ENCODE measurements at regions not wholly inside any gene's neighbourhood (a gene's known extent, or its start where the extent isn't known, plus 50 kb on each side); places are given as distances from the start of the nearest gene placed in this dataset.
"Not testable (repeated sequence)": the region's sequence is repeated elsewhere in the genome, so short reads cannot be mapped to it uniquely, and the experiment has no call there.

- Mint-ChIP-seq H3K36me3 (ENCODE audit: insufficient read depth) (no peaks in the 10 kb centered on the region), H3K9me3 (ENCODE audit: low read depth) (peaks cover 2% of the 10 kb centered on the region), H3K4me1 (ENCODE audit: low read depth) (no peaks in the 10 kb centered on the region), H3K27ac (no peak overlapping the region), H3K4me3 (ENCODE audit: low read depth) (no peak overlapping the region), H3K27me3 (no peaks in the 10 kb centered on the region)
- no peak for DNase-seq (ENCODE audit: low spot score, unreplicated experiment)
- TF ChIP-seq, protein P1, sequence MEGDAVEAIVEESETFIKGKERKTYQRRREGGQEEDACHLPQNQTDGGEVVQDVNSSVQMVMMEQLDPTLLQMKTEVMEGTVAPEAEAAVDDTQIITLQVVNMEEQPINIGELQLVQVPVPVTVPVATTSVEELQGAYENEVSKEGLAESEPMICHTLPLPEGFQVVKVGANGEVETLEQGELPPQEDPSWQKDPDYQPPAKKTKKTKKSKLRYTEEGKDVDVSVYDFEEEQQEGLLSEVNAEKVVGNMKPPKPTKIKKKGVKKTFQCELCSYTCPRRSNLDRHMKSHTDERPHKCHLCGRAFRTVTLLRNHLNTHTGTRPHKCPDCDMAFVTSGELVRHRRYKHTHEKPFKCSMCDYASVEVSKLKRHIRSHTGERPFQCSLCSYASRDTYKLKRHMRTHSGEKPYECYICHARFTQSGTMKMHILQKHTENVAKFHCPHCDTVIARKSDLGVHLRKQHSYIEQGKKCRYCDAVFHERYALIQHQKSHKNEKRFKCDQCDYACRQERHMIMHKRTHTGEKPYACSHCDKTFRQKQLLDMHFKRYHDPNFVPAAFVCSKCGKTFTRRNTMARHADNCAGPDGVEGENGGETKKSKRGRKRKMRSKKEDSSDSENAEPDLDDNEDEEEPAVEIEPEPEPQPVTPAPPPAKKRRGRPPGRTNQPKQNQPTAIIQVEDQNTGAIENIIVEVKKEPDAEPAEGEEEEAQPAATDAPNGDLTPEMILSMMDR (IDR thresholded peaks at IDR 0.05; ENCODE audit: unreplicated experiment): no peak
These were observed 939.1 kb downstream of the FSCB start for GRCh38 chr14:43568022-43568421.

DNA sequence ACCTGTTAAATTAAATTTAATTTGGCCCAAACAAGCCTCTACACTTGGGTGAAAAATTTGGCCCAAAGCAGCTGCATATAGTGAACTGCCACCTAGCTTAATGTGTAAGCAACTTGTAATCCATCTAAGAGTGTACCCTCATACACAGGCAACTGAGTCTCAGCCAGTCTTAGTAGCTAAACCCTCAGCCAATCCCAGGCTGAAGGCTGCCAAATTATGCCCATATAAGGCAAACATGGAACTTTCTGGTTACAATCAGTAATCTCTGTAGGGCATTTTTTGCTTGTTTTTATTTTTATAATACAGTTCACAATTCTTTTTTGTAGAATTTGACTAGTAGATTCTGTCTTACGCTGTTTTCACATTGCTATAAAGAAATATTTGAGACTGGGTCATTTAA is 958.7 kb downstream of the FSCB start:
- TF ChIP-seq, protein P1 (IDR thresholded peaks at IDR 0.05; ENCODE audit: unreplicated experiment): no peak
- DNase-seq (ENCODE audit: low spot score, unreplicated experiment): no peak
- Mint-ChIP-seq H3K4me3 (ENCODE audit: low read depth) (no peak overlapping the region), H3K4me1 (ENCODE audit: low read depth) (no peaks in the 10 kb centered on the region), H3K9me3 (ENCODE audit: low read depth) (no peaks in the 10 kb centered on the region), H3K36me3 (ENCODE audit: insufficient read depth) (no peaks in the 10 kb centered on the region), H3K27ac (no peak overlapping the region), H3K27me3 (no peaks in the 10 kb centered on the region)

GRCh38 chr14:43547596-43547995 is 959.5 kb downstream of the FSCB start:
- not testable (repeated sequence) for H3K4me3 Mint-ChIP-seq (ENCODE audit: low read depth); H3K36me3 Mint-ChIP-seq (ENCODE audit: insufficient read depth); H3K9me3 Mint-ChIP-seq (ENCODE audit: low read depth); H3K27ac Mint-ChIP-seq; DNase-seq (ENCODE audit: low spot score, unreplicated experiment); H3K27me3 Mint-ChIP-seq; H3K4me1 Mint-ChIP-seq (ENCODE audit: low read depth)

DNA sequence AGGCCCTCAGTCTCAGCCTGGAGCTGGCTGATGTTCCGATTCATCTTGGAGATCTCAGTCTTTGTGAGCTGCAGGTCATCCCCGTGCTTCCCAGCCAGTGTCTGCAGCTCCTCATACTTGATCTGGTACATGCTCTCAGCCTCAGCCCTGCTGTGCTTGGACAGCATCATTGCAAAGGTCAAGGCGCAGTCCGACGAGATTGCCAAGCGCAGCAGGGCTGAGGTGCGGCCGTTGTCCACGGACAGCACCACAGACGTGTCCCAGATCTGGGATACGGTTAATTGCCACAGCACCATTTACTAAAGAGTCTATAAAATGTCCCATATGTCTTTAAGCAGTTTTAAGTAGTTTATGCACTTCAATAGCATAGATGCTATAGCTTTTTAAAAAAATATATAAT is 965.7 kb downstream of the FSCB start:
- Mint-ChIP-seq H3K36me3 (ENCODE audit: insufficient read depth) (no peaks in the 10 kb centered on the region), H3K27me3 (no peaks in the 10 kb centered on the region), H3K27ac (no peak overlapping the region), H3K4me3 (ENCODE audit: low read depth) (no peak overlapping the region), H3K4me1 (ENCODE audit: low read depth) (no peaks in the 10 kb centered on the region), H3K9me3 (ENCODE audit: low read depth) (peaks cover 5% of the 10 kb centered on the region)
- no peak for DNase-seq (ENCODE audit: low spot score, unreplicated experiment)
- TF ChIP-seq, protein P1 (IDR thresholded peaks at IDR 0.05; ENCODE audit: unreplicated experiment): no peak

DNA sequence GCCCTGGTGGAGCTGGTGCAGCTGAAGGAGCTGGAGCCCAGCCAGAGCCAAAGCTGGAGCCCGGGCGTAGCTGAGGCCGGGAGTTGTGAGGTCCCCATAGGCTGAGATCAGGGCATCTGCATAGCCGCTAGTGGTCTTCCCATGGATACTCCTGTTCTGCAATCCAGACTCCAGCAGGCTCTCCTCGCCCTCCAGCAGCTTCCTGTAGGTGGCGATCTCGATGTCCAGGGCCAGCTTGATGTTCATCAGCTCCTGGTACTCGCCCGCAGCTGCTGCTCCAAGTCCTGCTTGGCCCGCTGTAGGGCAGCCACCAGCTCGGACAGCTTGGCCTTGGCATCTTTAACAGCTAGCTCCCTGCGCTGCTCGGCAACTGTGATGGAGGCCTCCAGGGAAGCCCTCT is 966.1 kb downstream of the FSCB start:
- H3K9me3 Mint-ChIP-seq (ENCODE audit: low read depth): peaks cover 5% of the 10 kb centered on the region
- no peak for DNase-seq (ENCODE audit: low spot score, unreplicated experiment)
- H3K27ac Mint-ChIP-seq: no peak overlapping the region
- H3K36me3 Mint-ChIP-seq (ENCODE audit: insufficient read depth): no peaks in the 10 kb centered on the region
- no peaks in the 10 kb centered on the region for H3K4me1 Mint-ChIP-seq (ENCODE audit: low read depth)
- no peak overlapping the region for H3K4me3 Mint-ChIP-seq (ENCODE audit: low read depth)
- H3K27me3 Mint-ChIP-seq: no peaks in the 10 kb centered on the region
- TF ChIP-seq, protein P1 (IDR thresholded peaks at IDR 0.05; ENCODE audit: unreplicated experiment): no peak

DNA sequence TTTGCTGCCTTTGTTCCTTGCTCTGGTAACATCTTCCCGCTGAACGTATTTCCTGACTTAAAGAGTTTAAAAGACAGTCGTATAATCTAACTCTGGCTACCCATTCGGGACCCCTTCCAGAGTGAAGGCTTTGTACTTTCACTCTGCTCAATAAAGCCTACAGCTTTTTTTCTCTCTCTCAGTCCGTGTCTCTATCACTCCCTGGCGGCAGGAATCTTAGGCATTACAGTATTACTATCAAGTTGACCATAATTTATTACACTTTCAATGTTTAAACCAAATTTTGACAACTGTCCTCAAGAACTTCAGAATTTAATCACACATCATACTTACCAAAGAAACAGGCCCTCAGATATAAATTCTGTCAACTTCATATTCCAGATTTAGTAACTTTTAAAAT is 967.9 kb downstream of the FSCB start:
- Mint-ChIP-seq H3K9me3 (ENCODE audit: low read depth) (peaks cover 12% of the 10 kb centered on the region), H3K27me3 (no peaks in the 10 kb centered on the region), H3K4me3 (ENCODE audit: low read depth) (no peak overlapping the region), H3K4me1 (ENCODE audit: low read depth) (no peaks in the 10 kb centered on the region), H3K36me3 (ENCODE audit: insufficient read depth) (peaks cover 1% of the 10 kb centered on the region), H3K27ac (no peak overlapping the region)
- DNase-seq (ENCODE audit: low spot score, unreplicated experiment): no peak
- TF ChIP-seq, protein P1 (IDR thresholded peaks at IDR 0.05; ENCODE audit: unreplicated experiment): peak; percentile 59
